ENCODE measurements at regions not wholly inside any gene's neighbourhood (a gene's known extent, or its start where the extent isn't known, plus 50 kb on each side); places are given as distances from the start of the nearest gene placed in this dataset.

DNA sequence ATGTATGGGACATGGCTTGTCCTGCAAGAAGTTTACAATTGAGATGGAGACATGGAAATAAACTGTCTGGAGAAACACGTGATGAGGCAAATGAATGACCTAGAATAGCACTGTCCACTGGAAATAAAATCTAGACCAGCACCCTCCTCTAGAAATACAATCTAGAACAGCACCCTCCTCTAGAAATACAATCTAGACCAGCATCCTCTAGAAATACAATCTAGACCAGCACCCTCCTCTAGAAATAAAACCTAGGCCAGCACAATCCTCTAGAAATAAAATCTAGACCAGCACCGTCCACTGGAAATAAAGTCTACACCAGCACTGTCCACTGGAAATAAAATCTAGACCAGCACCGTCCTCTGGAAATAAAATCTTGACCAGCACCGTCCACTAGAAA lies 69.2 kb upstream of the RFLNA start:
- FAIRE-seq, result no peak

DNA sequence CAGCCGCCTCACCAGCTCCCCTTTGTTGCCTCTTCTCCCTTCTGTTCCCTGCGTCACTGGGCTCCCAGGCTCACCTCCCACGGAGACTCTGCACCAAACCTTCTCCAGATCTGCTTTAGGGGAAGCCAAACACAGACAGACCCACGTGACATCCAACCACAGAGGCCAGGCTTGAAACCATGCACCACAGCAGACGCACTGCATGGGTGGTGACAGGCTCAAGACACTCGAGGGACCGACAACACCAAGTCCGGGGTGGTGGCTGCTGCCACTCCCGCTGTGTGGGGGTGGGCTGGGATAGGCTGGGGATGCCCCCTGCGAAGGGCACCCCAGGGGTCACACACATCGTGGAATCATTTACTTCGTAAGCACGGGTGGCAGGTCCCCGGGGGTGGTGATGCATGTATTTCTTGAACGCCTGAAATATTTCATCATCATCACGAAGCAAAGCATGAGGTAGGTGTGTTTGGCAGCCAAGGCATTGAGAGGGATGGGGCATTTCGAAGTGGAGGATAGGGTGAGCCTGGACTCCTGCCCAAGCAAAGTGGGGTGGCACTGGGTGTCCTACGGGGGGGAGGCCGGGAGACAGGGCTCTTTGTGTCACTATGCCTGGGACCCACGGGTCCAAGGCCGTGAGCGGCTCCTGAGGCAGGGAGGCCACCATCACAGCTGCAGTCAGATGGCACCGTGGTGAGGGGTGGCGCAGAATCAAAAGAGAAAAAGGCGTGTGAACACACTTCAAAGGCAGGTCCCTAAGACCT lies 66.8 kb upstream of the RFLNA start:
- FAIRE-seq, result no peak

DNA sequence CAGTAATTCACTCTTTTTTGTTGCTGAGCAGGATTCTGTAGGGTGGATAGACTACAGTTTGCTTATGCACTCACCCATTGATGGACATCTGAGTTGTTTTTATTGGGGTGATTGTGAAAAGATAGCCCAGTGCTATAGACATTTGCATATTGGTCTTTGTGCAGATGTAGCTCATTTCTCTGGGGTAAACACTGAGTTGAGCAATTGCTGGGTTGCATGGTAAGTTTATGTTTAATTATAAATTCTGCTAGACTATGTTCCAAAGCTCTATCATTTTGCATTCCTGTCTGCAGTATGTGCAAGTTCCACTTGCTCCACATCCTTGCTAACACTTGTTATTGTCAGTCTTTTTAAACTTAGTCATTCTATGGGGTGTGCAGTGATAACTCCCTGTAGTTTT lies 65.4 kb upstream of the RFLNA start:
- no peak for FAIRE-seq

GRCh38 chr12:124230117-124230757 lies 64.7 kb upstream of the RFLNA start:
- no peak for FAIRE-seq

- no peak for FAIRE-seq
These were observed 64.1 kb upstream of the RFLNA start for GRCh38 chr12:124230789-124231188.

GRCh38 chr12:124231980-124232653 lies 62.8 kb upstream of the RFLNA start:
- no peak for FAIRE-seq

DNA sequence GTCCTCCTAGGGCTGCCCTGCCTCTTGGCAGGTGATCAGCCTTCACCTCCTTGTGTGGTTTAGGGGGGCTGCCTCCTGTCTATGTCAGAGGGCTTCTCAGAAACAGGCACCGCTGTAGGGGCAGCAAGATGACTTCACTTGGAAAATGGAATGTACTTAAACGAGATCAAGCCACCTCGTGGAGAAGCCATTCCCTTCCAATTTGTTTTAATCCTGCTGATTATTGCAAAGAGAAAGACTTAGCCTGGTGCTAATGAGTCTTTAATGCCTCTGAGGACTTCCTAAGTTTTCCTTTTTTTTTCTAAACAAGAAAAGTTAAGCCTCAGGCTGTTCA lies 62.3 kb upstream of the RFLNA start:
- no peak for FAIRE-seq

DNA sequence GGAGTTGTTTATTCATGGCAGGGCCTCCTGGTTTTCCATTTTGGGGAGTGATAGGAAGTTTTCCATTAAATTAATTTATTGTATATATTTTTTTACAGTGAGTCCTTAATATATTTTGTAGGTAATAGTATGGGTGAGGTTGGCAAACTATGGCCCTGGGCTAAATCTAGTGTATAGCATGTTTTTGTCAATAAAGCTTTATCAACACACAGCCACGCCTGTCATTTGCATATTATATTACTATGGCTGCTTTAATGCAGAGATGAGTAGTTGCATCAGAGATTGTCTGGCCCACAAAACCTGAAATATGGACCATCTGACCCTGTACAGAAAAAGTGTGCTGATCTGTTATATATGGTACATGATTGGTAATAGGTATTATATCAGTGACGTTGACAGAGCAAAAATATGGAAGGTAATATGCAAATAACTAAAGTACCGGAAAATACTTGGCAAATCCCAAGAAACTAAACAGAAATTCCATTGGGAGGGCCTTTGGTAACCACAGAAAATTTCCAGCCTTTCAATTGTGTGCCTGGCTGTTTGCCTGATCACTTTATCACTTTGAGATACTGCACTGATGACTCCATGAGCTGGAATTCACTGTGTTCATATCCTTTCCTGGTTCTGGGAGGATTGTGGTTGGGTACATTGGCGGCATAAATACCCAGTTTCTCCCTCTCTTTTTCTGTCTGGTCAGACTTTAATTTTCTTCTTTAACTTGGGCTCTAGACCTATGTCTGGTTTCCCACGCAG lies 61.7 kb upstream of the RFLNA start:
- no peak for FAIRE-seq

- FAIRE-seq, result no peak
These were observed 60.9 kb upstream of the RFLNA start for GRCh38 chr12:124233846-124234640.

DNA sequence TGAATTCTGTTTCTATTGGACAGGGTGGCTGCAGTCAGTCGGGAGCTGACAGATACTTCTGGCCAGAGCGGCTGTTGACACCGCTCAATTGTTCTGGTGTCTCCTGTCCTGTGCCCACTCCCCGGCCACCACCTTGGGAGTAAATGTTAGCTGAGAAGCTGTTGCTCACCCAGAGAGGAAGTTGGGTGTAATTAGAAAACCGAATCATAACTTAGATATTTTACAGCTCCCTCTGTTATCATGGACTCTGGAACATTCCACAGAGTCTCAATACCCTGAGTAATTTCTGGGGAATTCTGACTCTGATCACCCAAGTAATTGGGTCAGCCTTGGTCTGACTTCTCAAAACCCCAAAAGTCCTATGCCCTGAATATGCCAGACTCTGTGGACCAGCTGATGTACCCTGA lies 58.3 kb upstream of the RFLNA start:
- no peak for FAIRE-seq

DNA sequence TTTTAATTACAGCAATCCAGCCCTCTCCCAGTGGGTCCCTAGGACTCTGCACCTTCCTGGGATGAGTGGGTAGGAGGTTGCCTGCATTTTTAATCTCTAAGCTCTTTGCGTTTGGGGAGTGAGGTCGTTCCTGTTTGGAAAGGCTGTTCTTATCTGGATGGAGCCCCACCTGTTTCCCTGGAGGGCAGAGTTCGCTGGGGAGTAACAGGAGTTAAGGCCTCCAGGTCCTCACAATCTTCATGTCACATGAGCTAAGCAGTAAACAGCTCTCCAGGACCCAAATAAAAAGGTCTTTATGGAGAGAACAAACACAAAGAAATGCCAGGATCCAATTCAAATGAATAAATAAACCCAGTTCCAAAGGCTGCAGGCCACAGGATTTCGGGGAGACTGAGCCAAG lies 56.0 kb upstream of the RFLNA start:
- FAIRE-seq, result no peak

DNA sequence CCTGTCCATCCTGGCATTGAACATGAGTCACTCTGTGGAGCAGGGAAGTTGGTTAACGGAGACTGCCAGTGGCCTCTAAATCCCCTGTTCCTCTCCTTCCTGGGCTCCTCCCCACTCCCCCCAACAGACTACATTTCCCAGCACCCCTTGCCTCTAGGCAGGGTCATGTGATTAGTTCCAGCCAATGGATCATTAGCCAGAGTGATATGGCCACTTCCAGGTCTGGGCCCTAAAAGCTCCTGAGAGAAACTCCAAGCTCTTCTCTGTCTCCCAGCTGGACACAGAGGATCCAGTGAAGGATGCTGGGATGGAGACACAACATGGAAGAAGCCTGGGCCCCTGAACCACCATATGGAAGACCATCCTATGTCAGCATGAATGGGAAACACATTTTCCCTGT lies 54.4 kb upstream of the RFLNA start:
- FAIRE-seq, result no peak

DNA sequence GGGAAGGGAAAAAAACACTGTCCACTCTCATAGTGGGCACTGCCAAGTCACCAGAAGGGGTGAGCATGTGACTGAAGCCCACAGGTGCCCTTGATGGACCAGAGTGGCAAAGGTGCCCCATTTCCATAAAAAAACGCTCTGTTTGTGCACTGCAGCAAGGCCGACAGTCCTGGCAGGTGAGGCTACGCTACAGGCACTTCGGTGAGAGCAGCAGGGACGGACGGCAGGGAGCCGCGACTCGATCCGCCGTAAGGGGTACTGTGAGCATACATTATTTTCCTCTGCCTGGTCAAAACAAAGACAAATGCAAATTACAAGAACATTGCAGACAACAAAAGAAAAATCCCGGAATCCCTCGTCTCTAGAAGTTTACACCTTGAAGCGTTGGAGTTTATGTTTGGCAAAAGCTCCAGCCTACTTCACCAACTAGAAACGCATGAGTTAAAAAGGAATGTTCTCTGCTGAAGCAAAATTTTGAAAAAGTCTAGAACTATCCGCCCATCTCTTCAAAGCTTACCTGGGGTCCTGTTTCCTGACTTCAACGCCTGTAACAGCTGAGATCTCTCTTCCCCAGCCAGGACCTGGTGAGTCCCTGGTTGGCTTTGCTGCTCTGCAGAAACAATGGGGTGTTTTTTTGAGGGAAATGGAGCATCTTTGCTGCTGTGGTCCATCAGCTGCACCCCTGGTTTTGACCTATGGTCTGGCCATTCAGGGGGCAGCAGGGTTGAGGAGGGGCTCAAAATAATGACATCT lies 52.9 kb upstream of the RFLNA start:
- FAIRE-seq, result no peak

DNA sequence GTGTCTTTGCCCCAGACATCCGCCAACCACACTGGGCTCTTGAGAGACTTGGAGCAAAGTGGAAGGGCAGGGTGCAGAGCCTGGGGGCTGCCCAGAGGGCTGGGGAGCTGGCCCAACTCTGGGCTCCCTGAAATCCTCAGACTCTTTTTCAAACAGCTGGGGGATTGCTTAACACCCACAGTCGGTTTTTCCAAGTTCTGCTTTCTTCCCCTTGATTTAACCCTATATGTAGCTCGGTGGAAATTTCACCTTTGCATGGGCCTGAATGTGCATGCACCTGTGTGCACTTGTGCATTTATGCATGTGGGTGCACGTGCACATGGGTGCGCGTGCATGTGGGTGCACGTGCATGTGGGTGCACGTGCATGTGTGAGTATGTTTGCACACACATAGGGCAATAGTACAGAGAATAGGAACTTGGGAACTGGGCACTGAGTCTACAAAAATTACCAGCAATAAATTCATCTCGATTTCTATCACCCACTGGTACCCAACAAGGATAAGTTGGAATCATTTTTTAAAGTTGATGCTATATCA lies 52.3 kb upstream of the RFLNA start:
- no peak for FAIRE-seq

DNA sequence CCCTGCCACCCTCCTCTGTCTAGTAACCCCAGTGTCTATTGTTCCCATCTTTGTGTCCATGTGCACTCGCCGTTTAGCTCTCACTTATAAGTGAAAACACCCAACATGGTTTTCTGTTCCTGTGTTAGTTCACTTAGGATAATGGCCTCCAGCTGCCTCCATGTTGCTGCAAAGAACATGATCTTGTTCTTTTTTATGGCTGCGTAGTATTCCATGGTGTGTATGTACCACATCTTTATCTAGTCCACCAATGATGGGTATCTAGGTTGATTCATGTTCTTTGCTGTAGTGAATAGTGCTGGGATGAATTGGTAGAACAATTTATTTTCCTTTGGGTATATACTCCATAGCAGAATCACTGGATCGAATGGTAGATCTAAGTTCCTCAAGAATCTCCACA lies 51.0 kb upstream of the RFLNA start:
- no peak for FAIRE-seq
